Dedifferentiated amniotic fluid mesenchymal stem cell (primary cell): ENCODE measurements at regions not wholly inside any gene's neighbourhood (a gene's known extent, or its start where the extent isn't known, plus 50 kb on each side); places are given as distances from the start of the nearest gene placed in this dataset.

Source experiments
- DNase-seq: peaks from one replicate; pipeline ENCODE4 v3.0.0-alpha.2; 2016; ENCODE audit errors: extremely low spot score

GRCh38 chr10:36634916-36635315 is 490.5 kb upstream of the ANKRD30A start:
- peak; percentile 27 for DNase-seq

- DNase-seq, result no peak
These were observed 495.1 kb upstream of the ANKRD30A start for GRCh38 chr10:36630267-36630666.

- no peak for DNase-seq
These were observed 495.9 kb upstream of the ANKRD30A start for GRCh38 chr10:36629476-36629875.

GRCh38 chr10:36624551-36625100 is 500.8 kb upstream of the ANKRD30A start:
- DNase-seq, result no peak

- no peak for DNase-seq
These were observed 504.1 kb upstream of the ANKRD30A start for GRCh38 chr10:36621346-36621745.

- DNase-seq, result no peak
These were observed 513.0 kb upstream of the ANKRD30A start for GRCh38 chr10:36612436-36612835.

GRCh38 chr10:36608866-36609265 is 516.5 kb upstream of the ANKRD30A start:
- DNase-seq, result no peak

GRCh38 chr10:36608251-36608650 is 517.1 kb upstream of the ANKRD30A start:
- DNase-seq, result no peak

- no peak for DNase-seq
These were observed 519.1 kb upstream of the ANKRD30A start for GRCh38 chr10:36606234-36606839.

- DNase-seq, result no peak
These were observed 521.1 kb upstream of the ANKRD30A start for GRCh38 chr10:36604316-36604715.

- DNase-seq, result no peak
These were observed 521.7 kb upstream of the ANKRD30A start for GRCh38 chr10:36603688-36604087.

- peak; percentile 74 for DNase-seq
These were observed 523.0 kb upstream of the ANKRD30A start for GRCh38 chr10:36602374-36602773.

GRCh38 chr10:36597756-36598320 is 527.6 kb upstream of the ANKRD30A start:
- DNase-seq, result no peak

- no peak for DNase-seq
These were observed 532.4 kb upstream of the ANKRD30A start for GRCh38 chr10:36592964-36593363.

GRCh38 chr10:36591436-36591835 is 534.0 kb upstream of the ANKRD30A start:
- DNase-seq, result no peak

- no peak for DNase-seq
These were observed 541.7 kb upstream of the ANKRD30A start for GRCh38 chr10:36583690-36584089.

- no peak for DNase-seq
These were observed 544.2 kb upstream of the ANKRD30A start for GRCh38 chr10:36581237-36581636.

- DNase-seq, result no peak
These were observed 547.1 kb upstream of the ANKRD30A start for GRCh38 chr10:36578306-36578705.

GRCh38 chr10:36577126-36577525 is 548.3 kb upstream of the ANKRD30A start:
- DNase-seq, result no peak

- DNase-seq, result no peak
These were observed 551.2 kb upstream of the ANKRD30A start for GRCh38 chr10:36574207-36574606.

- DNase-seq, result no peak
These were observed 552.2 kb upstream of the ANKRD30A start for GRCh38 chr10:36573246-36573645.

- no peak for DNase-seq
These were observed 561.0 kb upstream of the ANKRD30A start for GRCh38 chr10:36564433-36564832.
